Sciatic nerve (tissue), 2 donors: ENCODE measurements at regions not wholly inside any gene's neighbourhood (a gene's known extent, or its start where the extent isn't known, plus 50 kb on each side); places are given as distances from the start of the nearest gene placed in this dataset.
"Not testable (repeated sequence)": the region's sequence is repeated elsewhere in the genome, so short reads cannot be mapped to it uniquely, and the experiment has no call there.

Experiments used
- ATAC-seq: fragments of 200-7000 bp; cut with Tn5 transposase; one replicate; pipeline ENCODE4 v1.9.1; 2020; ENCODE audit warnings: mild to moderate bottlenecking, moderate library complexity
- DNase-seq: peaks from one replicate; pipeline ENCODE4 v3.0.0-alpha.2; 2020; ENCODE audit warnings: low spot score
- intact Hi-C: fragments of 100-400 bp; cut with DNase I; formaldehyde crosslinking; loops from one replicate; pipeline ENCODE4 v1.14.2; 2022
- donor health status: DM: no; HTN: no; CAD: no.
- donor health status: DM: no; HTN: no; CAD: no.

DNA sequence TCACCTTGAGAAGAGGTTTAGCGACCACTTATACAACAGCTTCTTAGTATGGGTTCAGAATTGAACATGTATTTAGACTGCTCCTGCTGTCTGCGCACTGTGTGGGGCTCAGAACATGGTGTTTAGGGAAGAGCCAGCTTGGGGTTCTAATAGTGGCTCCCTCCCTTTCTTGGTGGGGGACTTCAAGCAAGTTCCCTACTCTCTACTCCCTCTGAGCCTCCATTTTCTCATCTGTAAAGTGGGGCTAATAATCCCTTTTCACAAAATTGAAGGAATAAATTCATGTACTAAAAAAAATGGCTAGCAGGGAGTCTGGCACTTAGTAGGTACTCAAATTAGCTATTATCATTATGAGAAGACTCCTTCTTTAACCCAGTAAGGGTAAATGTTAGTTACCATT is 97.5 kb upstream of the SPATA12 start:
- DNase-seq (no peak), ATAC-seq (no peak)
- intact Hi-C loops = no loop called here

GRCh38 chr3:56962206-56962605 is 98.3 kb upstream of the SPATA12 start:
- no peak for DNase-seq
- no peak for ATAC-seq
- intact Hi-C loops = no loop called here

DNA sequence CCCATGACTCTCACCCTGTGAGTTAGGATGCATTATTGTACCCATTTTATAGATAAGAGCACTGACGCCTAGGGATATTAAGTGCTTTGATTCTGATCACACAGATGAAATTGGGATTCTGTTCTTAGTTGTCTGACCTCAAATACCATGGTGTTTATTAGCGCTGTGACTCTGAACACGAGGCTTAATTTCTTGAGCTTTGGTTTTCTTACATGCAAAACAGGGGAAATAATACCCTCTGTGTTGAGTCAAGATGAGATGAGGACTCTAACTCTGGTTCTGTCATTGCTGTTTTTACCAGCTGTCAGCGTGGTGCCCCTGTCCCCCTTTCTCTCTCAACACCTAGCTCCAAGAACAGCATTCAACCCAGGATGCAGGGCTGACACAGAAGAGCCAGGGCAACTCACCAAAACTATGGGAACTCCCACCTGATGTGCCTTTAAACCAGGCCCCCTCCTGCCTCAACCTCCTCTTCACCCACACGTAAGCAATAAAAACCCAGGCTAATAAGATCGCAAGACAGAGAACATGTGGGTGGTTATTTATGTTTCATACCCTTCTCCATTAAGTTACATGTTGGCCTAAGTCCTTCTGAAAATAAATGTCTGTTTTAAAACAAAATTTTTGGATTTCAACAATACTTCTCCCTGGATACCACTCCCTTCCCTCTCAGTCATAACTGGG is 100.1 kb upstream of the SPATA12 start:
- DNase-seq = no peak
- intact Hi-C loops = no loop called here
- no peak for ATAC-seq

DNA sequence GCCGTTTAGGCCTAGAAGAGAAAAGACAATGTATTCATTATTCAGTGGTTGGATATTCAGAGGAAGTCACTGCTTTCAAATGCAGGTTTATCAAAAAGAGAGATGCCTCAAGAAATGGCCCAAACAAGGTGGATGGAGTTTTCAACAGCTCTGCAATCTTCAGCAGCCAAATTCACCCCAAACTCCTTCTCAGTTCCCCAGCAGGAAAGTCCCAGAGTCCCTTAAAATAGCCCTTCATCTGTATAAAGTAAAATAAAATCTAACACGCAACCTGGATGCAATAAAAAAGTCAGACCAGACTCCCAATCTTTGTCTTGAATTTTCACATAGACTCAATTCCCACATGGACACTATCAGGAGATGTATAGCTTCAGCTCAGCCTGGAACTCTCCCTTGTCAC is 101.6 kb upstream of the SPATA12 start:
- intact Hi-C loops = no loop called here
- no peak for ATAC-seq
- DNase-seq = no peak

DNA sequence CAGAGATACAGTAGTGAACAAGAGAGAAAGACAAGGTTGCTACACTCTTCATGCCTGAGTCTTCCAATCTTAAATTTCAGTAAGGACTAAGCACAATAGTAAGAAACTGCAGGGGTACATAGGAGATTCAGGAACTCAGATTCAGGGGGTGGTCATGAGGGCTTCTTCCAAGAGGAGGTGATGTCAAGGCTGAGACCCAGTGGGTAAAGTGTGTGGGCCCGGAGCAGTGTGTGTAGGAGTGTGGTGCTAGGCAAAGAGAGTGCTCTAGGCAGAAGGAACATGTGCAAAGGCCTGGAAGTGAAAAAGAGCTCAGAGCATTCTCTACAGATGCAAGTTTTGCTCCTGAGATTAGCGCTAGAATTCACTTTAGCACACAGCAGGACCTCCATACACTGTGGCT is 102.9 kb upstream of the SPATA12 start:
- ATAC-seq = no peak
- intact Hi-C loops = no loop called here
- no peak for DNase-seq

GRCh38 chr3:56956906-56957305 is 103.6 kb upstream of the SPATA12 start:
- ATAC-seq (no peak), DNase-seq (no peak)
- intact Hi-C loops = no loop called here

DNA sequence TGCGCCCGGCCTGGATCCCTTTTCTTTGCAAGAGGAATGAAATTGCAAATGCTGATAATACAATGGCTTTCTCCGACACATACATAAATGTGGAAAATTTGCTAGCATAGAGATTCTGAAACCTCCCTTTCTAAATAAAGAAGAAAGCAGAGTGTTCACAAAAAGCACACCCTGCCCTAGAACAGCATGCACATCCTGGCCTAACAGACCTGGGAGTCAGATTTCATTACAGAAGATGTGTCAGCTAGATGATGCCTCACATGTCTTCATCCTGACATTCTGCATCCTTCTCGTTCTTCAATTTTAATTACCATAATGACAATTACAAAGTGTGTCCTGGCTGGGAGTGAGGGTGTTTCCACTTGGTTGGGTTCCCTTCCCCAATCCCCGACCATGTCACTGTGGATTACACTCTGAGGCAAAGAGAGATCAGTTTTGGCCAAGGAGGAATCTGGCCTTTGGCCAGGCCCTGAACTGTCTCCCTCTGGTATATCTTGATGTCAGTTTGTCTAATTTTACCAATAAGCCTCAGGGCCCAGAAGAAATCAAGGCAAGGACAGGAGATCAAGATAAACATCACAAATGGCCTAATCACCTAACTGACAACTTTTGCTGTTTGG is 104.9 kb upstream of the SPATA12 start:
- intact Hi-C loops = no loop called here
- no peak for DNase-seq
- peak; percentile 26 for ATAC-seq

DNA sequence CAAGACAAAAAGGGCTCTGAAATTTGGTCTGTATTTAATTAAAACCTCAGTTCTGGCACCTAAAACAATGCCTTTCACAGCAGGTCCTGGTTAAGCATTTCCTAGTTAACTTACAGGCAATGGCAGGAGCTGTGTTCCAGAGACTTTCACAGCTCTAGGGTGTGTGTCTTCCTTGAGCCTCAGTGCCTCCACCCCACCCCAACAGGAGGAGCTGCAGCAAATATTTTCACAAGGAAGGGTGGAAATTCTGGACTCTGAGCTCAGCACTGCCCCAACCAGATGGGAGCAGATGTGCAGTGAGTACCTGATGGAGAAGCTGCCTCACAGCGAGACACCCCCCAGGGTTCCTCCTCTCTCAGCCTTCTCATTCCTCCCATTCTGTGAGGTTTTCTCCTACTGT is 106.3 kb upstream of the SPATA12 start:
- DNase-seq (no peak), ATAC-seq (no peak)
- intact Hi-C loops = no loop called here

DNA sequence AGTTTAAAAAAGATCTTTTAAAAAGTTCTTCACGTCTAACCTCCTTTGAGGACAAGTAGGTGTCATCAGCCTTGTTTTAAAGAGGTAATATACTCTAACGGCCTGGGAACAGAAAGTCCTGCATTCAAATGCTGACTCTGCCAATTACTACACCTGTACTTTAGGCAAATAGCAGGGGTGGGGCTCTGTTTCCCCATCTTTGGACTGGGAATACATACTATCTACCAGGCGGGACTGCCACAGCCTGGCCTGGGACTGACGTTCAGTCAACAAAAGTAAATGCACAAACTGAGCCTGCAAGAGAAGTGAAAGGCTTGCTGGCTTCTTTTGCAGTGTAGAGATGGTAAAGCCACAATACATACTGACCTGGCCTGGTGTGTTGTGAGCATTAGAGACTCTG is 107.6 kb upstream of the SPATA12 start:
- intact Hi-C loops = no loop called here
- DNase-seq = no peak
- ATAC-seq = no peak

DNA sequence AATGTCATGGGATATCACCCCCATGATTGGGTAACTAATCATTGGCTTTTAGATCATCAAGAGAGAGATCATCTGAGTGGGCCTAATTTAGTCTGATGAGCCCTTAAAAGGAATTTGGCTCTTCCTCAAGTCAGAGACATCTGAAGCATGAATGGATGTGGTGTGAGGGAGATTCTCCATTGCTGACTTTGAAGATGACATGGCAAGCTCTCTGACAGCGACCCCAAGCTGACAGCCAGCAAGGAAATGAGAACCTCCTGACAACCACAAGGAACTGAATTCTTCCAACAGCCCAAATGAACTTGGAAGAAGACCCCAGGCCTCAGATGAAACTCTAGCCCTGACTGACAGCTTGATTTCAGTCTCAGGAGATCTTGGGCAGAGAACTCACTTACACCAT is 108.4 kb upstream of the SPATA12 start:
- intact Hi-C loops = no loop called here
- DNase-seq (no peak), ATAC-seq (no peak)

GRCh38 chr3:56951366-56951765 is 109.1 kb upstream of the SPATA12 start:
- ATAC-seq = no peak
- intact Hi-C loops = no loop called here
- no peak for DNase-seq

DNA sequence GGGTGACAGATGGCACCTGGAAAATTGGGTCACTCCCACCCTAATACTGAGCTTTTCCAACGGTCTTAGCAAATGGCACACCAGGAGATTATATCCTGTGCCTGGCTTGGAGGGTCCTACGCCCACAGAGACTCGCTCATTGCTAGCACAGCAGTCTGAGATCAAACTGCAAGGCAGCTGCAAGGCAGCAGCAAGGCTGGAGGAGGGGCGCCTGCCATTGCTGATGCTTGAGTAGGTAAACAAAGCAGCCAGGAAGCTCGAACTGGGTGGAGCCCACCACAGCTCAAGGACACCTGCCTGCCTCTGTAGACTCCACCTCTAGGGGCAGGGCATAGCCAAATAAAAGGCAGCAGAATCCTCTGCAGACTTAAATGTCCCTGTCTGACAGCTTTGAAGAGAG is 115.1 kb upstream of the SPATA12 start:
- ATAC-seq, intact Hi-C loops: not testable (repeated sequence)

DNA sequence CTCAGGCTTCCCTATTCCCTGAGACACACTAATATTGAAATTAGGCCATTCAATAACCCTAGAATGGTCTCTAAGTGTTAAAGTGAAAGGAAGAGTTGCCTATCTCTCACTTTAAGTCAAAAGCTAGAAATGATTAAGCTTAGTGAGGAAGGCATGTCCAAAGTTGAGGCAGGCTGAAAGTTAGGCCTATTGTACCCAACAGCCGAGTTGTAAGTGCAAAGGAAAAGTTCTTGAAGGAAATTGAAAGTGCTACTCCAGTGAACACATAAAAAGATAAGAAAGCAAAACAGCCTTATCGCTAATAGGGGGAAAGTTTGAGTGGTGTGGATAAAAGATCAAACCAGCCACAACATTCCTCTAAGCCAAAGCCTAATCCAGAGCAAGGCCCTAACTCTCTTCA is 117.9 kb upstream of the SPATA12 start:
- intact Hi-C loops = no loop called here
- no peak for DNase-seq
- no peak for ATAC-seq

More for the DNA sequence above, 115.1 kb upstream of the SPATA12 start:
- DNase-seq = not testable (repeated sequence)

- no peak for ATAC-seq
- intact Hi-C loops = no loop called here
- DNase-seq = no peak
Measured at GRCh38 chr3:56940976-56941375, 119.5 kb upstream of the SPATA12 start.

DNA sequence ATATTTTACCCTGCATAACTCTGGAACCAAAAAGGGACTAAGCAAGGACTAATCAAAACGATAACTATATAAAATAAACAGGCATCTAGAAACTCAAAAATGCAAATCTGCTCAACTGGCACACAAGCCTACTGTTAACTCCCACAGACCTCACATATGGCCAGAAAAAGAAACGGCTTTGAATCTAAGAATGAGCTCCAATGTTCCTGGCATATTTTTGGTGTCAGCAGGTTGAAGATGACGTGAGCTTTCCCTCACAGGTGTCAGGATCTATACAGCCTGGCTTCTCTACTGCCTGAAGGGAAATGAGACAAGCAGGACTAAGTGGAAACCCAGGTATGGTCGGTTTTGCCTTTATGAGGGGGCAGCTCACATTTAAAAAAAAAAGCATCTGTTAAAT is 120.1 kb upstream of the SPATA12 start:
- intact Hi-C loops = no loop called here
- ATAC-seq (no peak), DNase-seq (no peak)

DNA sequence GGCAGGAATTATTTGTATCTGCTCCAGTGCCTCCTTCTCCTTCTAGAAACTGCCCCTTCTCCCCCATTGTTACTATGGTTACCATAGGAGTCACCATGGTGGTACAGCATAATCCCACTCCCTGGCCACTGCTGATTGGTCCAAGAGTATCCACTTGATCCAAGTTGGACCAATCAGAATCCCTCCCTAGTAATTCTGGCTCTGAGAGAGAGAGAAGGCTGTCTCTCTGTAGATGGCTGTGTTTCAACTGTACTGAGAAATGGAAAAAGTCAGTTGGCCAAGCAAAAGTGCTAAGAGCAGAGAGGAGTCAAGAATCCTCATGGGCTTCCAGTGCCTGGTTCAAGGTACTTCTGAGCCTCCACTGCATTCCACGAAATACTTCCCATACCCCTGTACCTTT is 120.6 kb upstream of the SPATA12 start:
- intact Hi-C loops = no loop called here
- ATAC-seq = no peak
- no peak for DNase-seq

GRCh38 chr3:56938530-56938929 is 121.9 kb upstream of the SPATA12 start:
- ATAC-seq = no peak
- intact Hi-C loops = no loop called here
- DNase-seq = no peak

DNA sequence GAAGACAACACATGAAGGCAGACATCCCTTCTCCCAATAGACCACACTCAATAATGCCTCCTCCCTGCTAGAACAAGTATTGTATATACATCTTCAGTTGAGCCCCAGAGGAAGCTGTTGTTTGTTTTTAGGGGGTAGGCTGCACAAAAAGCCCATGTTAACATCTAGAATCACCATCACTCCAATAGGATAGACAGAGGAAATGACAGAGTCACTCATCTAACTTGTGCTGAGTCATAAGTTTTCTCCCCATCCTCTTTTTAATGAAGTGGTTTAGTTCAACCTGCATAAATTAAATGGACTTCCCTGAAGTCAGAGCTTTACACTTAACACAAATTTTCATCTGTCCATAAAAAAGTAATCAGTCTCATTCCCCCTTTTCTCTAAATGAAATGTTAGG is 122.9 kb upstream of the SPATA12 start:
- ATAC-seq = no peak
- intact Hi-C loops = no loop called here
- no peak for DNase-seq

DNA sequence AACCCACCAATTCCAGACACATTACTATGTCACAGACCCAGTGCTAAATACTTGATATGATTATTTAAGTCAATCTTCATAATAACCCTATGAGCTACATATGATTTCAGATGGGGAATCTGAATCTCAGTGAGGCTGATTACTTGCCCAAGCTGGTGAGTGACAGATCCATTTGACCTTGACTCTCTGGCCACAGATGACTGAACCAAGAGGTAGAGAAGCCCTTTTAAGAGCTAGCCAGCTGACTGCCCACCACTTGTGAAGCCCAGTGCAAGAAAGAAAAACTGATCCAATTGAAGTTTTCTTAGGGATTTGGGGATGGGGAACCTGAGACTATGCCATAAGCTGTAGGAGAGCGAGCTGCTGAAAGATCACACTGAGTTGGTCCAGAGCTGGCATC is 124.7 kb upstream of the SPATA12 start:
- DNase-seq = no peak
- intact Hi-C loops = no loop called here
- no peak for ATAC-seq

GRCh38 chr3:56934481-56934880 is 126.0 kb upstream of the SPATA12 start:
- not testable (repeated sequence) for ATAC-seq

GRCh38 chr3:56933803-56934202 is 126.7 kb upstream of the SPATA12 start:
- no peak for DNase-seq
- intact Hi-C loops = no loop called here
- no peak for ATAC-seq

More at GRCh38 chr3:56934481-56934880, 126.0 kb upstream of the SPATA12 start:
- intact Hi-C loops, DNase-seq: not testable (repeated sequence)
